Ammon's horn (tissue), 1 donor: ENCODE measurements at regions not wholly inside any gene's neighbourhood (a gene's known extent, or its start where the extent isn't known, plus 50 kb on each side); places are given as distances from the start of the nearest gene placed in this dataset.
"Not testable (repeated sequence)": the region's sequence is repeated elsewhere in the genome, so short reads cannot be mapped to it uniquely, and the experiment has no call there.

ENCODE experiments used
- DNase-seq: peaks from one replicate; pipeline ENCODE4 v3.0.0-alpha.2; 2016; ENCODE audit warnings: low spot score

- no peak for DNase-seq
Measured at GRCh38 chr20:40849456-40849855, 160.4 kb upstream of the MAFB start.

GRCh38 chr20:40851051-40851450 lies 162.0 kb upstream of the MAFB start:
- no peak for DNase-seq

GRCh38 chr20:40855269-40855668 lies 166.2 kb upstream of the MAFB start:
- no peak for DNase-seq

GRCh38 chr20:40856653-40857052 lies 167.6 kb upstream of the MAFB start:
- no peak for DNase-seq

- DNase-seq, result no peak
Measured at GRCh38 chr20:40860487-40860902, 168.1 kb upstream of the TOP1 start.

GRCh38 chr20:40861427-40862008 lies 167.1 kb upstream of the TOP1 start:
- no peak for DNase-seq

GRCh38 chr20:40863355-40863919 lies 165.2 kb upstream of the TOP1 start:
- no peak for DNase-seq

- no peak for DNase-seq
Measured at GRCh38 chr20:40864470-40864869, 164.2 kb upstream of the TOP1 start.

- DNase-seq, result no peak
Measured at GRCh38 chr20:40865095-40865494, 163.5 kb upstream of the TOP1 start.

GRCh38 chr20:40866056-40866455 lies 162.6 kb upstream of the TOP1 start:
- no peak for DNase-seq

- DNase-seq, result peak; percentile 72
Measured at GRCh38 chr20:40868551-40869217, 159.9 kb upstream of the TOP1 start.

- DNase-seq, result peak; percentile 4
Measured at GRCh38 chr20:40869218-40870147, 159.1 kb upstream of the TOP1 start.

- DNase-seq, result no peak
Measured at GRCh38 chr20:40875116-40876085, 153.2 kb upstream of the TOP1 start.

- not testable (repeated sequence) for DNase-seq
Measured at GRCh38 chr20:40878099-40878498, 150.5 kb upstream of the TOP1 start.

GRCh38 chr20:40880063-40880728 lies 148.4 kb upstream of the TOP1 start:
- DNase-seq, result no peak

- DNase-seq, result no peak
Measured at GRCh38 chr20:40880729-40881109, 147.9 kb upstream of the TOP1 start.

GRCh38 chr20:40882152-40882551 lies 146.5 kb upstream of the TOP1 start:
- DNase-seq, result no peak

- no peak for DNase-seq
Measured at GRCh38 chr20:40883097-40883496, 145.5 kb upstream of the TOP1 start.

- DNase-seq, result no peak
Measured at GRCh38 chr20:40887105-40887504, 141.5 kb upstream of the TOP1 start.

GRCh38 chr20:40889266-40889665 lies 139.4 kb upstream of the TOP1 start:
- not testable (repeated sequence) for DNase-seq

- DNase-seq, result no peak
Measured at GRCh38 chr20:40890181-40890580, 138.4 kb upstream of the TOP1 start.
